H9 (cell line): ENCODE measurements at regions not wholly inside any gene's neighbourhood (a gene's known extent, or its start where the extent isn't known, plus 50 kb on each side); places are given as distances from the start of the nearest gene placed in this dataset.

Experiments
- DNase-seq: peaks from one replicate; pipeline ENCODE4 v3.0.0-alpha.2; 2017
- H2AFZ ChIP-seq: one replicate; pipeline ENCODE4 v1.6.1; 2013; ENCODE audit warnings: mild to moderate bottlenecking, low read length, control low read depth, moderate library complexity
- H2AK5ac ChIP-seq: 2 replicates; pipeline ENCODE4 v1.6.1; 2013; ENCODE audit warnings: low read length, control low read depth, mixed read lengths; ENCODE audit not compliant: insufficient read length
- H2BK120ac ChIP-seq: one replicate; pipeline ENCODE4 v1.6.1; 2013; ENCODE audit warnings: low read depth, mild to moderate bottlenecking, low read length, control low read depth, inconsistent platforms; ENCODE audit not compliant: poor library complexity, severe bottlenecking
- H2BK12ac ChIP-seq: 2 replicates; pipeline ENCODE4 v1.6.1; 2013; ENCODE audit warnings: low read length, control low read depth, mixed read lengths, low read depth; ENCODE audit not compliant: insufficient read length
- H2BK15ac ChIP-seq: 2 replicates; pipeline ENCODE4 v1.6.1; 2013; ENCODE audit warnings: low read depth, low read length, control low read depth
- H2BK20ac ChIP-seq: one replicate; pipeline ENCODE4 v1.6.1; 2013; ENCODE audit warnings: low read depth, mild to moderate bottlenecking, low read length, control low read depth, inconsistent platforms; ENCODE audit not compliant: poor library complexity, severe bottlenecking
- H2BK5ac ChIP-seq: 2 replicates; pipeline ENCODE4 v1.6.1; 2013; ENCODE audit warnings: low read length, control low read depth, mixed read lengths; ENCODE audit not compliant: insufficient read length
- H3K14ac ChIP-seq: 2 replicates; pipeline ENCODE4 v1.6.1; 2013; ENCODE audit warnings: low read length, control low read depth; ENCODE audit not compliant: insufficient read depth
- H3K18ac ChIP-seq: 2 replicates; pipeline ENCODE4 v1.6.1; 2013; ENCODE audit warnings: low read depth, mild to moderate bottlenecking, mixed read lengths, low read length, control low read depth; ENCODE audit not compliant: insufficient read length
- H3K23ac ChIP-seq: 2 replicates; pipeline ENCODE4 v1.6.1; 2013; ENCODE audit warnings: low read length, control low read depth, mixed read lengths, low read depth; ENCODE audit not compliant: insufficient read length
- H3K23me2 ChIP-seq: 2 replicates; pipeline ENCODE4 v1.6.1; 2013; ENCODE audit warnings: low read depth, mild to moderate bottlenecking, mixed read lengths, low read length, control low read depth; ENCODE audit not compliant: insufficient read length, poor library complexity, severe bottlenecking
- H3K27ac ChIP-seq: 2 replicates; pipeline ENCODE4 v1.5.1; 2013; ENCODE audit warnings: low read length, control low read depth, mixed read lengths, low read depth; ENCODE audit not compliant: insufficient read length
- H3K27me3 ChIP-seq: 2 replicates; pipeline ENCODE4 v1.6.1; 2013; ENCODE audit warnings: low read length, control low read depth, inconsistent platforms; ENCODE audit not compliant: insufficient read depth
- H3K4ac ChIP-seq: 2 replicates; pipeline ENCODE4 v1.6.1; 2013; ENCODE audit warnings: low read depth, mild to moderate bottlenecking, control low read depth, inconsistent platforms, low read length, moderate library complexity
- H3K4me1 ChIP-seq: 2 replicates; pipeline ENCODE4 v1.6.1; 2013; ENCODE audit warnings: low read length, control low read depth, inconsistent platforms; ENCODE audit not compliant: insufficient read depth
- H3K4me2 ChIP-seq: 2 replicates; pipeline ENCODE4 v1.6.1; 2013; ENCODE audit warnings: low read length, control low read depth, mixed read lengths; ENCODE audit not compliant: insufficient read length, insufficient read depth
- H3K56ac ChIP-seq: 2 replicates; pipeline ENCODE4 v1.6.1; 2013; ENCODE audit warnings: low read depth, mild to moderate bottlenecking, mixed read lengths, low read length, control low read depth; ENCODE audit not compliant: insufficient read length
- H3K79me1 ChIP-seq: 2 replicates; pipeline ENCODE4 v1.6.1; 2013; ENCODE audit warnings: low read depth, mild to moderate bottlenecking, moderate library complexity, low read length, control low read depth, inconsistent platforms; ENCODE audit not compliant: insufficient read depth, poor library complexity, severe bottlenecking
- H3K79me2 ChIP-seq: 2 replicates; pipeline ENCODE4 v1.6.1; 2013; ENCODE audit warnings: low read length, control low read depth, inconsistent platforms; ENCODE audit not compliant: insufficient read depth
- H3K9ac ChIP-seq: 2 replicates; pipeline ENCODE4 v1.6.1; 2013; ENCODE audit warnings: low read length, control low read depth, mixed read lengths; ENCODE audit not compliant: insufficient read length; ENCODE audit errors: extremely low read depth
- H3K9me3 ChIP-seq: one replicate; pipeline ENCODE4 v1.6.1; 2013; ENCODE audit warnings: low read depth, low read length, inconsistent platforms; ENCODE audit not compliant: control insufficient read depth
- H3T11ph ChIP-seq: one replicate; pipeline ENCODE4 v1.6.1; 2013; ENCODE audit warnings: mild to moderate bottlenecking, low read length, control low read depth, inconsistent platforms
- H4K20me1 ChIP-seq: one replicate; pipeline ENCODE4 v1.6.1; 2013; ENCODE audit not compliant: control insufficient read depth, insufficient read length, insufficient read depth
- H4K5ac ChIP-seq: 2 replicates; pipeline ENCODE4 v1.6.1; 2013; ENCODE audit warnings: low read depth, mild to moderate bottlenecking, mixed read lengths, low read length, control low read depth; ENCODE audit not compliant: insufficient read length
- H4K8ac ChIP-seq: replicated peaks from 2 replicates; pipeline ENCODE4 v1.6.1; 2013; ENCODE audit warnings: low read length, control low read depth, mixed read lengths, low read depth; ENCODE audit not compliant: insufficient read length
- H4K91ac ChIP-seq: 2 replicates; pipeline ENCODE4 v1.6.1; 2013; ENCODE audit warnings: low read depth, mild to moderate bottlenecking, moderate library complexity, mixed read lengths, low read length, control low read depth; ENCODE audit not compliant: insufficient read length
- H3K27ac Mint-ChIP-seq, 3 experiments: 2 replicates in 2 of 3; 3 replicates in 1 of 3; pipeline ENCODE4 v1.8.0; 2020 to 2021; ENCODE audit warnings: mixed read lengths in 3 of 3, mild to moderate bottlenecking in 1 of 3, moderate library complexity in 1 of 3
- H3K27me3 Mint-ChIP-seq: 2 replicates; pipeline ENCODE4 v1.8.0; 2021; ENCODE audit warnings: low read depth, mild to moderate bottlenecking, moderate library complexity, mixed read lengths
- H3K36me3 Mint-ChIP-seq, 3 experiments: 2 replicates in 2 of 3; 3 replicates in 1 of 3; pipeline ENCODE4 v1.8.0; 2020 to 2021; ENCODE audit warnings: low read depth in 3 of 3, mixed read lengths in 3 of 3; ENCODE audit not compliant: insufficient read depth in 1 of 3
- H3K4me1 Mint-ChIP-seq, 2 experiments: 2 replicates each; pipeline ENCODE4 v1.8.0; 2020; ENCODE audit warnings: mixed read lengths in 2 of 2
- H3K4me3 Mint-ChIP-seq, 2 experiments: 2 replicates in 1 of 2; 3 replicates in 1 of 2; pipeline ENCODE4 v1.8.0; 2020 to 2021; ENCODE audit warnings: mild to moderate bottlenecking in 2 of 2, mixed read lengths in 2 of 2, moderate library complexity in 1 of 2
- H3K9me3 Mint-ChIP-seq, 2 experiments: 2 replicates in 1 of 2; 3 replicates in 1 of 2; pipeline ENCODE4 v1.8.0; 2020; ENCODE audit warnings: mild to moderate bottlenecking in 2 of 2, mixed read lengths in 2 of 2, moderate library complexity in 1 of 2
- CTCF ChIP-seq: fragments of 200-600 bp; sonication (generic); conservative IDR thresholded peaks from 3 replicates; pipeline ENCODE4 v1.8.0; 2021; ENCODE audit warnings: antibody characterized with exemption, mild to moderate bottlenecking
- WGBS: extraction: QIAGEN DNeasy Blood & Tissue Kit; methylation state at CpG from one replicate; pipeline ENCODE4 v1.1.7; 2013; ENCODE audit warnings: missing lambda C conversion rate, low lambda C conversion rate, mixed read lengths; ENCODE audit not compliant: insufficient read length; ENCODE audit errors: extremely low coverage; 5-methylcytosine and 5-hydroxymethylcytosine counted together

DNA sequence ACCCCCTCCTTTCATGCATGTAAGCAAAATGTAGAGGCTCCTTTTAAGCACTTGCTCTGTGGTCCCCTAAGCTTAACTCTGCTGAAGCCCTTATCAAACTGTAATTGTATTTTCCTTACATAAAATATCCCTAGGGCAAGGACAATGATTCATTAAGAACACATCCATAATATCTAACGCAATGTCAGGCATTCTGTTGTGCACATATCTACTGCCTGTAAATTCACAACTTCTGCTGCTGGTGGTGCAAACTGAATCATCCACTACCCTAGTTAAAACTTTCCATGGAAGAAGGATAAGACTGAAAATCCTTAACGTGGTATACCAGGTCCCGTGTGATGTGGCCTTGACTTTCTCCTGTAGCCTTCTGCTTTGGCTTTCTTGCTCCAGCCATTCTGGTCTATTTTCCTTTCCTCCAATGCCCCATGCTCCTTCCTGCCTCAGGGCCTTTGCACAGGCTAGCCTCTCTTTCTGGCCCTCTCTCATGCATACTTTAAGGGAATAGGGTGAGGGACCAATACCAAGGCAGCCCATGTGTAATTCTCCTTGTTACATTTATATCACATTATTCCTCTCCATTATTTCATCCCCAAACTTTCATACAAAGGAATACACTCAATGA is 113.6 kb upstream of the ZFP64 start:
- Mint-ChIP-seq H3K36me3 (no peaks in the 10 kb centered on the region), H3K9me3 (no peaks in the 10 kb centered on the region), H3K4me3 (no peak overlapping the region), H3K27ac (no peak overlapping the region), H3K27me3 (peaks cover 10% of the 10 kb centered on the region), H3K4me1 (peaks cover 11 to 17% of the 10 kb centered on the region in 2 experiments)
- Histone ChIP-seq H2BK12ac (no peak overlapping the region), H4K5ac (no peak overlapping the region), H4K20me1 (no peaks in the 10 kb centered on the region), H4K91ac (no peak overlapping the region), H3K27ac (no peak overlapping the region), H3K18ac (no peak overlapping the region), H3K9ac (no peak overlapping the region), H3K79me2 (no peaks in the 10 kb centered on the region), H3K27me3 (no peaks in the 10 kb centered on the region), H2BK20ac (no peak overlapping the region), H3K23ac (no peak overlapping the region), H3K56ac (no peak overlapping the region), H2BK15ac (no peak overlapping the region), H4K8ac (no peak overlapping the region), H3K4me2 (no peak overlapping the region), H3K9me3 (no peaks in the 10 kb centered on the region), H3K14ac (no peak overlapping the region), H3K23me2 (no peaks in the 10 kb centered on the region), H2AFZ (no peak overlapping the region), H2AK5ac (no peak overlapping the region), H3K79me1 (no peaks in the 10 kb centered on the region), H2BK120ac (no peak overlapping the region), H2BK5ac (no peak overlapping the region), H3T11ph (no peak overlapping the region), H3K4ac (no peak overlapping the region), H3K4me1 (peaks cover 5% of the 10 kb centered on the region; the same call in 1 of the 2 replicates)
- no peak for TF ChIP-seq CTCF
- no CpG with 5 or more reads among the region's 3 CpGs for WGBS
- DNase-seq, result no peak
